IMR-90 (cell line): ENCODE measurements at regions not wholly inside any gene's neighbourhood (a gene's known extent, or its start where the extent isn't known, plus 50 kb on each side); places are given as distances from the start of the nearest gene placed in this dataset.
A peak's percentile ranks its signal among the peaks of the same experiment; 100 is the strongest.

ENCODE experiments used
- ATAC-seq: fragments of 200-7000 bp; cut with Tn5 transposase; 2 replicates; pipeline ENCODE4 v1.9.1; 2020; ENCODE audit warnings: low read depth, mild to moderate bottlenecking, moderate library complexity
- BruUV-seq: library from RNA; stranded (reverse); fragments of 400-500 nt; replicated peaks from 2 replicates; lab custom pipeline; 2021; lab: Mats Ljungman, UMichigan
- CTCF ChIA-PET: fragments of 300-600 bp; formaldehyde crosslinking; extraction: SDS; loops from one replicate; lab custom pipeline; 2021; ENCODE audit warnings: antibody characterized with exemption; lab: Yijun Ruan, JAX
- POLR2A ChIA-PET: fragments of 300-600 bp; sonication (Branson Sonifier 250); formaldehyde crosslinking; loops from one replicate; lab custom pipeline; 2022; ENCODE audit warnings: antibody characterized with exemption; ENCODE audit not compliant: unreplicated experiment; lab: Charles Lee
- DNase-seq: peaks from one replicate; pipeline ENCODE4 v3.0.0; 2013
- H2AFZ ChIP-seq: replicated peaks from 2 replicates; pipeline ENCODE3; 2013; ENCODE audit warnings: low read length, mild to moderate bottlenecking; ENCODE audit not compliant: poor library complexity
- H2AK5ac ChIP-seq: 2 replicates; pipeline ENCODE4 v1.6.1; 2013; ENCODE audit warnings: low read depth, low read length, inconsistent platforms
- H2AK9ac ChIP-seq: replicated peaks from 2 replicates; pipeline ENCODE3; 2013; ENCODE audit warnings: mild to moderate bottlenecking, low read depth, low read length, moderate library complexity; ENCODE audit not compliant: poor library complexity
- H2BK120ac ChIP-seq: 2 replicates; pipeline ENCODE4 v1.6.1; 2013; ENCODE audit warnings: low read depth, low read length, inconsistent platforms
- H2BK15ac ChIP-seq: 3 replicates; pipeline ENCODE4 v1.6.1; 2013; ENCODE audit warnings: low read depth, low read length, inconsistent platforms
- H2BK20ac ChIP-seq: 2 replicates; pipeline ENCODE4 v1.6.1; 2013; ENCODE audit warnings: low read depth, mild to moderate bottlenecking, inconsistent platforms, low read length, moderate library complexity
- H2BK5ac ChIP-seq: 2 replicates; pipeline ENCODE4 v1.6.1; 2013; ENCODE audit warnings: mild to moderate bottlenecking, low read depth, low read length, inconsistent platforms; ENCODE audit not compliant: poor library complexity, severe bottlenecking
- H3K14ac ChIP-seq: replicated peaks from 2 replicates; pipeline ENCODE4 v1.6.1; 2013; ENCODE audit warnings: low read depth, low read length, inconsistent platforms
- H3K18ac ChIP-seq: 2 replicates; pipeline ENCODE4 v1.6.1; 2013; ENCODE audit warnings: low read depth, low read length, control low read depth
- H3K23ac ChIP-seq: 2 replicates; pipeline ENCODE4 v1.6.1; 2013; ENCODE audit warnings: low read depth, low read length, inconsistent platforms
- H3K27ac ChIP-seq: 2 replicates; pipeline ENCODE4 v1.5.1; 2013; ENCODE audit warnings: mild to moderate bottlenecking, control low read depth, low read length; ENCODE audit not compliant: insufficient read depth
- H3K27me3 ChIP-seq: 2 replicates; pipeline ENCODE4 v1.6.1; 2013; ENCODE audit warnings: low read length; ENCODE audit not compliant: control insufficient read depth, insufficient read depth
- H3K36me3 ChIP-seq: 2 replicates; pipeline ENCODE4 v1.6.1; 2013; ENCODE audit warnings: low read length, mixed read lengths; ENCODE audit not compliant: control insufficient read depth, insufficient read depth
- H3K4ac ChIP-seq: 2 replicates; pipeline ENCODE4 v1.6.1; 2013; ENCODE audit warnings: low read depth, low read length, inconsistent platforms
- H3K4me1 ChIP-seq: 2 replicates; pipeline ENCODE4 v1.6.1; 2013; ENCODE audit warnings: low read length, mixed read lengths; ENCODE audit not compliant: control insufficient read depth, insufficient read depth
- H3K4me2 ChIP-seq: 2 replicates; pipeline ENCODE4 v1.6.1; 2013; ENCODE audit warnings: low read depth, mild to moderate bottlenecking, control low read depth, low read length, moderate library complexity
- H3K4me3 ChIP-seq: 2 replicates; pipeline ENCODE4 v1.5.1; 2013; ENCODE audit warnings: low read depth, mild to moderate bottlenecking, control low read depth, low read length, moderate library complexity; ENCODE audit not compliant: insufficient read depth
- H3K56ac ChIP-seq: 2 replicates; pipeline ENCODE4 v1.6.1; 2013; ENCODE audit warnings: low read length, inconsistent platforms; ENCODE audit not compliant: insufficient read depth; ENCODE audit errors: extremely low read depth
- H3K79me1 ChIP-seq, 2 experiments: 2 replicates each; pipeline ENCODE4 v1.6.1; 2013; ENCODE audit warnings: low read length in 2 of 2, inconsistent platforms in 1 of 2, low read depth in 1 of 2
- H3K9ac ChIP-seq: 2 replicates; pipeline ENCODE4 v1.6.1; 2013; ENCODE audit warnings: low read depth, low read length, control low read depth
- H3K9me1 ChIP-seq: 2 replicates; pipeline ENCODE4 v1.6.1; 2013; ENCODE audit warnings: low read length, inconsistent platforms; ENCODE audit not compliant: insufficient read depth
- H3K9me3 ChIP-seq: 2 replicates; pipeline ENCODE4 v1.6.1; 2013; ENCODE audit warnings: low read length; ENCODE audit not compliant: control insufficient read depth, insufficient read depth
- H4K20me1 ChIP-seq: 2 replicates; pipeline ENCODE4 v1.6.1; 2013; ENCODE audit warnings: low read length, inconsistent platforms; ENCODE audit not compliant: insufficient read depth
- H4K5ac ChIP-seq: 2 replicates; pipeline ENCODE4 v1.6.1; 2013; ENCODE audit warnings: mild to moderate bottlenecking, low read depth, low read length, control low read depth
- H4K8ac ChIP-seq, 2 experiments: 2 replicates each; pipeline ENCODE4 v1.6.1; 2013; ENCODE audit warnings: low read depth in 2 of 2, low read length in 2 of 2, control low read depth in 1 of 2, inconsistent platforms in 1 of 2
- H4K91ac ChIP-seq: 2 replicates; pipeline ENCODE4 v1.6.1; 2013; ENCODE audit warnings: low read depth, low read length, inconsistent platforms; ENCODE audit not compliant: insufficient read depth
- BHLHE40 ChIP-seq: fragments of 150-350 bp; IDR thresholded peaks from 2 replicates; pipeline ENCODE4 v1.6.1; 2016; ENCODE audit warnings: mild to moderate bottlenecking, low read depth, low read length
- CEBPB ChIP-seq: IDR thresholded peaks from 2 replicates; pipeline ENCODE4 v1.6.1; 2012; ENCODE audit warnings: low read depth, low read length, improper control_type of control experiment
- CHD1 ChIP-seq: IDR thresholded peaks from 2 replicates; pipeline ENCODE4 v1.6.1; 2012; ENCODE audit warnings: low read depth, low read length, improper control_type of control experiment
- CTCF ChIP-seq: conservative IDR thresholded peaks from 2 replicates; pipeline ENCODE4 v1.5.1; 2012; ENCODE audit warnings: mild to moderate bottlenecking, low read depth, low read length, improper control_type of control experiment
- ELK1 ChIP-seq: fragments of 150-350 bp; IDR thresholded peaks from 2 replicates; pipeline ENCODE4 v1.6.1; 2016; ENCODE audit warnings: low read depth, mild to moderate bottlenecking, low read length, moderate library complexity, borderline replicate concordance
- MAFK ChIP-seq: IDR thresholded peaks from 2 replicates; pipeline ENCODE4 v1.6.1; 2012; ENCODE audit warnings: low read depth, low read length, improper control_type of control experiment
- MAZ ChIP-seq: IDR thresholded peaks from 2 replicates; pipeline ENCODE4 v1.6.1; 2012; ENCODE audit warnings: low read depth, mild to moderate bottlenecking, low read length, improper control_type of control experiment, moderate library complexity, borderline replicate concordance
- MXI1 ChIP-seq: IDR thresholded peaks from 2 replicates; pipeline ENCODE4 v1.6.1; 2012; ENCODE audit warnings: low read depth, mild to moderate bottlenecking, low read length, moderate library complexity, borderline replicate concordance
- RFX5 ChIP-seq: IDR thresholded peaks from 2 replicates; pipeline ENCODE4 v1.8.0; 2012; ENCODE audit warnings: low read depth, mild to moderate bottlenecking, low read length, moderate library complexity
- WGBS, 2 experiments: methylation state at CpG; one replicate each; pipeline versions ENCODE4 v1.1.5 to v1.1.7; 2013; ENCODE audit warnings: missing lambda C conversion rate in 2 of 2; ENCODE audit not compliant: insufficient read length in 1 of 2; ENCODE audit errors: extremely low coverage in 2 of 2; 5-methylcytosine and 5-hydroxymethylcytosine counted together
- dilution Hi-C: fragments of 300-500 bp; cut with HindIII; formaldehyde crosslinking; loops from one replicate; pipeline ENCODE4 v1.14.3; 2018; ENCODE audit warnings: low sequenced_read_pairs; ENCODE audit not compliant: unreplicated experiment
- in situ Hi-C: fragments of 300-500 bp; cut with MboI; formaldehyde crosslinking; loops from 3 replicates; pipeline ENCODE4 v1.14.3; 2019; ENCODE audit warnings: low sequenced_read_pairs, inconsistent platforms, mixed read lengths
- intact Hi-C: fragments of 100-400 bp; cut with micrococcal nuclease; formaldehyde crosslinking; loops from 2 replicates; pipeline ENCODE4 v1.10.0; 2022

- H3K4me1 ChIP-seq = peaks cover 15% of the 10 kb centered on the region
- H3K18ac ChIP-seq = peak overlapping the region; percentile 55; the same call in 1 of the 2 replicates
- H3K56ac ChIP-seq = no peak overlapping the region
- dilution Hi-C loops (no loop called here), in situ Hi-C loops (no loop called here), intact Hi-C loops (no loop called here)
- H4K5ac ChIP-seq = peak overlapping the region; percentile 80; the same call in 1 of the 2 replicates
- peaks cover 13% of the 10 kb centered on the region for H3K9me1 ChIP-seq
- no peak overlapping the region for H3K14ac ChIP-seq
- TF ChIP-seq CTCF = no peak
- TF ChIP-seq CEBPB = 0 out of 2 replicates have a peak, but pooled peaks have one; percentile 1
- TF ChIP-seq MXI1 = no peak
- TF ChIP-seq MAFK = no peak
- no peak for TF ChIP-seq CHD1
- TF ChIP-seq ELK1 = no peak
- no peak for TF ChIP-seq MAZ
- no peak for TF ChIP-seq BHLHE40
- TF ChIP-seq RFX5 = no peak
- H3K79me1 ChIP-seq = no peaks in the 10 kb centered on the region
- H3K9ac ChIP-seq = no peak overlapping the region
- ChIA-PET CTCF (no interaction called here), POLR2A (no interaction called here)
- H2AK9ac ChIP-seq = no peak overlapping the region
- no peaks in the 10 kb centered on the region for H4K20me1 ChIP-seq
- peak overlapping the region; percentile 23; the same call in 1 of the 2 replicates for H2BK20ac ChIP-seq
- H3K27ac ChIP-seq = no peak overlapping the region
- no peak overlapping the region for H2BK5ac ChIP-seq
- no peak overlapping the region for H3K23ac ChIP-seq
- no peak overlapping the region; the same call in 1 of the 2 replicates for H2AK5ac ChIP-seq
- no CpG with 5 or more reads among the region's 1 CpG for WGBS, 2 experiments
- H2BK120ac ChIP-seq = peak overlapping the region; percentile 99
- no peak for DNase-seq
- peaks cover 3% of the 10 kb centered on the region for H3K9me3 ChIP-seq
- ATAC-seq = no peak
- no peak overlapping the region for H4K8ac ChIP-seq
- no peak overlapping the region for H3K4me3 ChIP-seq
- no TSS peak for BruUV-seq
- no peak overlapping the region for H2AFZ ChIP-seq
- peak overlapping the region; percentile 24; the same call in 2 of the 3 replicates for H2BK15ac ChIP-seq
- H4K91ac ChIP-seq = no peak overlapping the region
- H3K36me3 ChIP-seq = no peaks in the 10 kb centered on the region
- H3K4ac ChIP-seq = 0 out of 2 replicates have a peak overlapping the region, but pooled peaks have one; percentile 14
- no peak overlapping the region for H3K4me2 ChIP-seq
- H3K27me3 ChIP-seq = no peaks in the 10 kb centered on the region
Observed at GRCh38 chr4:53680598-53680997, 89.3 kb upstream of the LNX1 start.
